Activated CD8-positive, alpha-beta memory T cell treated with anti-CD3 and anti-CD28 coated beads for 48 hours (primary cell): ENCODE measurements at regions not wholly inside any gene's neighbourhood (a gene's known extent, or its start where the extent isn't known, plus 50 kb on each side); places are given as distances from the start of the nearest gene placed in this dataset.
"Not testable (repeated sequence)": the region's sequence is repeated elsewhere in the genome, so short reads cannot be mapped to it uniquely, and the experiment has no call there.

Experiments used
- DNase-seq, 3 experiments: peaks; one replicate each; pipeline ENCODE4 v3.0.0-alpha.2; 2020; ENCODE audit warnings: low read depth in 2 of 3, low spot score in 2 of 3

- DNase-seq = no peak
Measured at GRCh38 chr14:48319823-48320222, 644.4 kb upstream of the MDGA2 start.

GRCh38 chr14:48304729-48305128 lies 629.3 kb upstream of the MDGA2 start:
- no peak for DNase-seq

- DNase-seq = no peak
Measured at GRCh38 chr14:48289701-48290100, 614.3 kb upstream of the MDGA2 start.

GRCh38 chr14:48285217-48285616 lies 609.8 kb upstream of the MDGA2 start:
- not testable (repeated sequence) for DNase-seq

- no peak for DNase-seq
Measured at GRCh38 chr14:48275301-48275700, 599.9 kb upstream of the MDGA2 start.

- no peak for DNase-seq
Measured at GRCh38 chr14:48274826-48275225, 599.4 kb upstream of the MDGA2 start.

GRCh38 chr14:48267926-48268325 lies 592.5 kb upstream of the MDGA2 start:
- not testable (repeated sequence) for DNase-seq

GRCh38 chr14:48266201-48266600 lies 590.8 kb upstream of the MDGA2 start:
- not testable (repeated sequence) for DNase-seq

- no peak for DNase-seq
Measured at GRCh38 chr14:48261436-48261835, 586.0 kb upstream of the MDGA2 start.

- DNase-seq = not testable (repeated sequence)
Measured at GRCh38 chr14:48260394-48261295, 585.2 kb upstream of the MDGA2 start.

- not testable (repeated sequence) for DNase-seq
Measured at GRCh38 chr14:48259876-48260275, 584.5 kb upstream of the MDGA2 start.

- DNase-seq = not testable (repeated sequence)
Measured at GRCh38 chr14:48259232-48259631, 583.8 kb upstream of the MDGA2 start.

- not testable (repeated sequence) for DNase-seq
Measured at GRCh38 chr14:48258703-48259102, 583.3 kb upstream of the MDGA2 start.

GRCh38 chr14:48253020-48253419 lies 577.6 kb upstream of the MDGA2 start:
- no peak for DNase-seq

GRCh38 chr14:48251290-48251689 lies 575.9 kb upstream of the MDGA2 start:
- DNase-seq = no peak

GRCh38 chr14:48250575-48250974 lies 575.2 kb upstream of the MDGA2 start:
- no peak for DNase-seq

- DNase-seq = no peak
Measured at GRCh38 chr14:48247977-48248376, 572.6 kb upstream of the MDGA2 start.

GRCh38 chr14:48243900-48244299 lies 568.5 kb upstream of the MDGA2 start:
- no peak for DNase-seq

- no peak for DNase-seq
Measured at GRCh38 chr14:48229091-48229490, 553.7 kb upstream of the MDGA2 start.

- DNase-seq = no peak
Measured at GRCh38 chr14:48193893-48194292, 518.5 kb upstream of the MDGA2 start.

- not testable (repeated sequence) for DNase-seq
Measured at GRCh38 chr14:48149624-48150023, 474.2 kb upstream of the MDGA2 start.

GRCh38 chr14:48140804-48141203 lies 465.4 kb upstream of the MDGA2 start:
- no peak for DNase-seq

GRCh38 chr14:48129472-48129871 lies 454.1 kb upstream of the MDGA2 start:
- DNase-seq = no peak
